NOMO-1 treated with dmso at 0.1 percent for 144 hours (cell line): ENCODE measurements at regions not wholly inside any gene's neighbourhood (a gene's known extent, or its start where the extent isn't known, plus 50 kb on each side); places are given as distances from the start of the nearest gene placed in this dataset.
"Not testable (repeated sequence)": the region's sequence is repeated elsewhere in the genome, so short reads cannot be mapped to it uniquely, and the experiment has no call there.

ENCODE experiments used
- DNase-seq: peaks from one replicate; lab custom pipeline; 2025; ENCODE audit not compliant: unreplicated experiment; lab: John Stamatoyannopoulos, UW

DNA sequence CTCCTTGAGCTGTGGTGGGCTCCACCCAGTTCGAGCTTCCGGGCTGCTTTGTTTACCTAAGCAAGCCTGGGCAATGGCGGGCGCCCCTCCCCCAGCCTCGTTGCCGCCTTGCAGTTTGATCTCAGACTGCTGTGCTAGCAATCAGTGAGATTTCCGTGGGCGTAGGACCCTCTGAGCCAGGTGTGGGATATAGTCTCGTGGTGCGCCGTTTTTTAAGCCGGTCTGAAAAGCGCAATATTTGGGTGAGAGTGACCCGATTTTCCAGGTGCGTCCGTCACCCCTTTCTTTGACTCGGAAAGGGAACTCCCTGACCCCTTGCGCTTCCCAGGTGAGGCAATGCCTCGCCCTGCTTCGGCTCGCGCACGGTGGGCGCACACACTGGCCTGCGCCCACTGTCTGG is 1151.1 kb upstream of the SORCS1 start:
- DNase-seq = not testable (repeated sequence)

DNA sequence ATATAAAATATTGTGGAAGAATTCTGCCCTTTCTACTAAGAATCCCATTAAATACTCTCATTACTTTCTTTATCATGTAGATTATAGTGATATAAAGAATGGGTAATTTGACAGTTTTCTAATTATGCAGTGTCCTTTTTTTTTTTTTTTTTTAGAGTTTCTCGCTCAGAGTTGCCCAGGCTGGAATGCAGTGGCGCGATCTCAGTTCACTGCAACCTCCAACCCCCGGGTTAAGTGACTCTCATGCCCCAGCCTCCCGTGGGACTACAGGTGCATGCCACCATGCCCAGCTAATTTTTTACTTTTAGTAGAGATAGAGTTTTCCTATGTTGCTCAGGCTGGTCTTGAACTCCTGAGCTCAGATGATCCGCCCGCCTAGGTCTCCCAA is 1143.4 kb upstream of the SORCS1 start:
- DNase-seq = no peak

DNA sequence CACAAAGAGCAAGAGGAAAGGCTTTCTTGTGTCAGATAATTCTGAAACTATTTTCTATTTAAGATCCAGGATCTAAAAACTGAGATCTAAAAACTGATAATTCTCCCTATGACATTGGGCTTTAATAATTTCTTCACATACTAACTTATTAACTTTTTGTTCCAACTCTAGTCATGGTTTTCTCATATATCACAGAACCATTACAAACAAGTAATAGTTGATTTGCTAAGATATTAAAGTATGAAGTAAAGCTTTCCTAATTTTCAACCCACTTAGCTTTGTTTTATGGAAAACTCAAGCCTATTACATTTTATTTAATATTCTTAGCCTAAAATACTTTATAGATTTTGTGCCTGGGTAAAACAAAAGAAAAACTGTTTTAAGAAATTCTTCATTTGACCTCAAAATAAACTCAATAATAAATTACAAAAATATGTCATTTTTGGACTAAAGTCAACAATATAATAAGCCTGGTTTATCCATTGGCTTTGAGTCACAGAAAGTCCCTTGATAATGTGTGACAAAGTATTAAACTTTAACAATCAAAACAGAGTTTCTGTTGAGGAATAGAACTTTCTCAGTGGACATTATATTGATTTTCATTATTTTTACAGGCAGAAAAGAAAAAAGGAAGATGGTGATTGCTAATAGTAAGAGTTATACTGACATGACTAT is 1142.9 kb upstream of the SORCS1 start:
- DNase-seq = no peak

DNA sequence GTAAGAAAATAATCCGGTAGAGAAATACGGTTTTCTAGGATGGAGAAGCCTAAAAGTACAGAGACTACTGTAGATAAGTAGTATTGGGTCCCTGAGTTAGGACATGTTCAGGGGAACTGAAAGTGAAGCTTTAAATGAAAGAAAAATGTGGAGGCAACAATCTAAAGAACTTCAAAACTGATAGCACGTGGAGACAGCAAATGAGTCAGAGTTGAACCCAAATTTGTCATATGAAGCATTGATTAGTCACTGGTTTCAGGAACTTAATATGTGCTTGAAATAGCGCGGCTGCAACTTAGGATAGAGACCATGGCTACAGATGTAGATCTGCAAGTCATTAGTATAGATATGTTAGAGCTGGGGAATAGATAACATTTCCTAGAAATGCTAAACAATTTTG is 1138.6 kb upstream of the SORCS1 start:
- DNase-seq = no peak

DNA sequence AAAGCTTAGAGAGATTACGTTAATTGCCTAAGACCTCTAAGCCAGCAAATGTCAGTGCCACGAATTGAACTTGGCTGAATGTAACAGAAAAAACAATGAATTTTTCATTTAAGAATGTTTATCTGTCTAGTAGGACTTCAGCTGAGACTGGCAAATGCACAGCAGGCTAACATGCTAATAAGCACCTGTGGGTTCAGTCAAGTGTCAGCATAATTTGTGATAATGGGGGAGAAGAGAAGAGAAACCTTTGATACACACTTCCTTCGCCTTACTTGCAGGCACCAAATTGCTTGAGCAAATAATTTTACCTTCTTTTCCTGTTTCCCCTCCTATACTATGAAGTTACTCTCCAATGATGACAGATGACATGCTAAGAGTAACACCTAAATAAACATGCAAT is 1136.5 kb upstream of the SORCS1 start:
- DNase-seq = no peak

DNA sequence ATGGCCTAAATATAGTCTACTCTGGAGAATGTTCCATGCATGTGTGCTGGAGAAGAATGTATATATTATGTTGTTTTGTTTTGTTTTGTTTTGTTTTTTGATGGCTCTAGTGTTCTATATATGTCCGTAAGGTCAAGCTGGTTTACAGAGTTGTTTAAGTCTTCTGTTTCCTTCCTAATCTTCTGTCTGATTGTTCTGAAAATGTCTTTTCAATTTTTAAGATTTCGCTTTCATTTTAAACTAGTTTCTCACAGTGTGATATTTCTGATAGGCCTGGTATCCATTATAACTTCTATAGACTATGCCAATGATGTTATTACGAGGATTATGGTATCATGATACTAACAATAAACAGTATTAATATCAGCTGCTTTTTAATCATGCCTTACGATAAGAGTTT is 1126.3 kb upstream of the SORCS1 start:
- no peak for DNase-seq

DNA sequence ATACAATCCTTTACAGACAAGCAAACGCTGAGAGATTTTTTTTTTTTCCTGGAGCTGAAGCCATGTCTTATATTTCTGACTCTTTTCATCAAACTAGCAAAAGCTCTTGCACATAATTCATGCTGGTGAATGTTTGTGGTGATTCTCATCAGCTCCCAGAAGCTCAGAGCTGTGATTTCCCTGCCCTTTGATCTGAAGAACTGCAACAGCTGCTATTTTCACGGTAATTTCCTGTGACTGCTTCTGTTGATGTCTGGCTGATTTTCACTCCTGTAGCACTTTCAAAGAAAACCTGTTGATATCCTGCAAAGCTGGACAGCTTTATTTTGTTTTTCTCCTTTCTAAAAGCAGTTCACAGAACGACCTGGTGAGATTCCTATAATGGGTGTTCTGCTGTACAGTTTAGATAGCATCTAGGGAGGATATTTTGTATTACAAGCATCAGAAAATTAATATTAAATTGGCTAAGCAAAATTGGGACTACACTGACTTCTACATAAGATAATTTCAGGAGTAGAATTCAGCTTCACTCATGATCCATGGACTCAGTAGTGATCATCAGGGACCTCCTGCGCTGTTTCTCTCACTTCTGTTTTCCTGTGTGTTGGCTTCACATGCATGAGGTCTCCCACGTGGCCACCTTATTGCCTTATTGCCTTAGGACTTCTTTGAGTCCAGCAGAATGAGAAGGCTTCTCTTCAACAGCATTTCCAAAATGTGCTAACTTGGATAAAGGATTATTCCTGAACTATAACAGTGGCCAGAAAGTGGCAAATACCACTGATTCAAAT is 1111.6 kb upstream of the SORCS1 start:
- no peak for DNase-seq

DNA sequence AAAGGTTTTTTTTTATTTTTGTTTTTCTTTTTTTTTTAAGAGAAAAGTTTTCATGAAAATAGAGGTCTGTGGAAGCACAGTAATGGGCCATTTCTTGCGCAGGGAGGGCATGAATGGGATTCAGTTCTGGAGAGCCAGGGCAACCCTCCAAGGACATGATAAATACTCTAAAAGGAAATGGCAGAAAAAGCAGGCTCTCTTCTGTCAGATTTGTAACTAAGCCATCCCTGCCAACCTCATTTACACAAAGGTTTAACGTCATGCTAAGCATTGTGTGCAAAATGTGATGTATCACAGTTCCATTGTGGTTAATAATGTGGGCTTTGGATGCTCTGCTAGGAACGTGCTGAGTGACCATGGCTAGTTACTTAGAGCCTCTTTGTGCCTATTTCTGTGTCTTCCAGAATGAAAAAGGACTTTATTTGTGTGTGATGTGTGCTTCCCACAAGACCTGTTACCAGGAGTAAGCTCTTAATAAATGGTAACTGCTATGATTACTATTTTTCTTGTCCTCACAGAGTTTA is 1095.9 kb upstream of the SORCS1 start:
- no peak for DNase-seq

DNA sequence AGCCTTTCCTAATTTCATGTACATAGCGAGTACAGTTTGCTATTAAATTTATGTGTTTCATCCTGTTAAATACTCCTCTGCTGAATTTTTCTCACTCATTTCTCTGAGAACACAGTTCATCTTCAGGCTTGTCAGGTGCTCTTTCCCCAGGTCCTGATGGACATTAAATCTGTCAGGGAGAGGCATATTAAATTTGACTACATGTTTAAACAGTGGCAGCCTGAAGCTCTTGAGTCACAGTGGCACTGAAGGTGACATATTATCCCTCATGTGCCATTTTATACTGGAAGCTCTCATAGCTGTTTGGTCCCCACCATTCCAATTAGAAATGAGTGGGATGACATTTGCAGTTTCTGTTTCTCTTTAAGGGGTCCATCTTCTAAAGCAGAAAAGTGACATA is 1089.6 kb upstream of the SORCS1 start:
- no peak for DNase-seq

DNA sequence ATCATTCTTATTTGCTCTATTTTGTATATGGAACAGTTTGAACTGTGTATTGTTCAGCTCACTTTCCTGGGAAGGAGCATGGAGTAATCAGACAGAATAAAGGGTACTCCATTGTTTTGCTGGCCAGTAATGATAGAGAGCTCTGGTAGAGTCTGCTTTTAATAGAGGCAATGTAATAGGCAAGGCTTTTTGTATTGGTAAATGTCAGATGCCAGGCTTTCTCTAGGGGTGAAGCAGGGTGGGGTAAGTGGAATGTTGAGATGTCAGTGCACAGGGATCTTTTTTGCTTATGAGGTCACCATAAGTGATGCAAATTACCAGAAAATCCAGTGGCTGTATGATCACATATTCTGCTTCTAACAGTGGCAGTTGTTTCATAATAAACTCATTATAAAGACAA is 1088.3 kb upstream of the SORCS1 start:
- no peak for DNase-seq

DNA sequence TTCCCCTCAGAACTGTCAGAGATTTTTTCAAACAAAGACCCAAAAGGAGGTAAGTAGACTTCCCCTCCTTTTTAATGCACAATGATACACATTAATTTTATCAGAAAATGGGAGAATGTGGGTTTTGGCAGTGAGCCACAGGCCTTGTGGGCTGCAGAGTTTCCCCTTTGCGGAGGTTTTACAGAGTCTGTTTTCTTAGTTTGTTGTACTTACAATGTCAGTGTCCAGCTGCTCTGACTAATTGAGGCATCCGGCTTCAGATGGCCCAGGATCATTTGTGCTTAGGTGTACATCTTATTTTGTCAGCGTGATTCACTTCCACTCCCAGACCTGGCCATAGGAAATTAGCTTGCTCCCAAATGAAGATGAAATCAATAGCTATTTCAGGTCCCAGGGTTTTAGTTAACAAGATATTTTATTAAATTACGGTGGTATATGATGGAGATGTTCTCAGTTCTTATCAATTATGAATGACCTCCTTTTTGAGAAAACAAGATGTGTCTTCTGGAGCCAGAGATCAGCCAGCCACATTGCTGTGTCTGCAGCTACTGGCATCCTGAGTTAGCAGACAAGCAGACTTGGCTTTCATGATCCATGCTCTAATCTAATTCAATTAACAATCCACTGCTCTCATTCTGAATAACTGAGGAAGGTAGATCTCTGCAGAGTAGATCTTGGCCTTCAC is 1086.6 kb upstream of the SORCS1 start:
- no peak for DNase-seq

DNA sequence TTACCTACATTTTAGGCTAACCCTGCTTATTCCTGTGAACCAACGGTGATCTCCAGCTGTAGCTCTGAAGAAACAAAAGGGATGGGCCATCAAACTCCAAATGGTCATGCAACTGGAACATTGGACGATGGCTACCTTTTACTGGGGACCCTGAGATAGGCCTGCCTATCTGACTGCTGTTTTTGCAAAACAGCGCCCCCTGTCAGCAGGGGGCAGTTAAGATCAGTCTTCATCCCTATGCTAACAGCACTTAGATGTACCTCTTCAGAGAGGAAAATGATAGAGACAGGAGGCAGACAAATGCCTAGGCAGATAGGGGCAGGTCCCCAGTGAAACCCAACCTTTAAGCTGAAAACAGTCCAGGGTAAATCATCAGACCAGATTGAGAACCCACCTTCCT is 1085.4 kb upstream of the SORCS1 start:
- no peak for DNase-seq

DNA sequence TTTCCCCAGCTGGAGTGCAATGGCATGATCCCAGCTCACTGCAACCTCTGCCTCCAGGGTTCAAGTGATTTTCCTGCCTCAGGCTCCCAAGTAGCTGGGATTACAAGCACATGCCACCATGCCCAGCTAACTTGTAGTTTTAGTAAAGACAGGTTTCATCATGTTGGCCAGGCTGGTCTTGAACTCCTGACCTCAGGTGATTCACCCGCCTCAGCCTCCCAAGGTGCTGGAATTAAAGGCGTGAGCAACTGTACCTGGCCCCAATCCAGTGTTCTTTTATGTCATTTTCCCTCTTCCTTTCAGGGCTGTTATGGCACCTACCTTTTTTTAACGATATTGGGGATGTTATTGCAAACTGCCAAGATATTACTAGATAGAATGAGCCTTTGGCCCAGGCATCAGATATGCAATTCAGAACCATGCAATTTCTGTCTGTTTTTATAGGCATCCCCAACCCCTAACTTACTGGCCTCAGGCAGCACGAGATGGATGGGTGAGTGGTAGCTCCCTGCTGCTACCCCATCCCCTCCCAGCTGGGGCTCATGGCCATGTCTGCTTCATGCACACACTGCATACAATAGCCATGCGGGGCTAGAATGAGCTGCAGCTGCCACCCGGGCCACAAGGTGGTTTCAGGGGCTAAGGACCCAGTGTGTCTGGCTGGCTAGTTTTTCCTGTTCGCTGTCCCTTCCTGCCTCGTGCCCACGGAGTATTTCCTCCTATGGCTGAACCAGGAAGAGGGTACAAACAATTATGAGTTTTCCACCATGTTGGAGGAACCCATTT is 1080.1 kb upstream of the SORCS1 start:
- DNase-seq = no peak

DNA sequence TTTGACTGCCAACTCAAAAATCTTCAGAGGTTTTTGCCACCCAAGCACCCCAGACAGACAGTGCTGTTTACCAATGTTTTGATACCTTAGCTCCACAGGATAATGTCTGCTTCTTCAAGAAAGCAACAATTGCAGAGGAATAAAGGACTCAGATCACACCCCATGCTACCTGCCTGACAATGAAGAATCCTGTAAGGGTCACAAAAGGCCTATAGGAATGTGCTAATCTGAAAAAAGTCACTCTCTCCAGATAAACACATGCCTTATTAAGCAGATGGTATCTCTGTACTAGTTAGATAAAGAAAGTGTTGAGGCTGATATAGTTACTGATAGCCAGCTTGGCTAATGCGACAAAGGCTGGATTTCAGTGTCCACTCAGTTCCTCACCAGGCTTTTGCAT is 1076.7 kb upstream of the SORCS1 start:
- no peak for DNase-seq

DNA sequence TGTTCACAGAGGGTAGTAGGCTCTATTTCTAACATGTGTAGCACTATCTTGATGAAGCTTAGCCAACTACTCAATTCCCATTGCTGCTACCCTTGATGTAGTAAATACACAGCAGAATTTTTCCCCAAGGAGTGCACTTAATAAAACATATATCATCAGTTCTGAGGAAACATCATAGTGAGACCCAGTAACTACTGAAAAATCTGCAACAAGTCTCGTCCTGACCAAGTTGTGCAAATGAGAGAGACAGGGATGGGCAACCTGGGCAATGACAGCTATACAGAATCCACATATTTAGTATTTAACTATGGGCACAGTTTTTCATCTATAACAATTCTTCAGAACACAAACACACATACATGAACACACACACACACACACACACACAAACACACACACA is 1073.8 kb upstream of the SORCS1 start:
- DNase-seq = no peak

DNA sequence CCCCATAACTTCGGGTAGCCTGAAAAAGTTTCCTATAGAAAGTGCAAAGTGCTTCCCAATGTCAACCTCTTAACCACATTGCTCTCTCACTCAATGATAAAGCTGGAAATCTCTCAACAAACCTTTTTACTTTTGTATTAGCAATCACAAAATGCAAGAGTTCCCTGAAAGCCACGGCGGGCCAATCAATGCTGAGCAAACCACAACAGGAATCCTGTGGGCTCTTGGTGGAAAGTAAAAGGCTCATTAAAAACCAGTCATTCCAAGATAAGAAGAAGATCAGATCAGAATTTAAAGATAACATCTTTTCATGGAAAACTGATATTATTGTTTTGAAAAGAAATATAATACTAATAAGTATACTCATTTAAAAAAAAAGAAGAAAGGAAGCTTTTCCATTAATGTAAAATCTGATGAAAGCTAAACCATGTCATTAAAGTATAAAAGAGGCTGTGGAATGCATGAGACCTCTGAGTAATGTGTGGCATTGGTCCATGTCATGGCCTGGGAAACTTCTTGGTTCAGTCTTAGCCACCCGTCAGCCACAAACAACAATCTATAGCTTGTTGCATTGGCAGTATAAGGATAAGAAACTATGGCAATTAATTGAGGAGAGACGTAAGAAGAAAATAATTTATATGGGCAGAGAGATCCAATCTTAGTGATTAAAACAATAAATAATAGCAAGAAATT is 1066.1 kb upstream of the SORCS1 start:
- no peak for DNase-seq

DNA sequence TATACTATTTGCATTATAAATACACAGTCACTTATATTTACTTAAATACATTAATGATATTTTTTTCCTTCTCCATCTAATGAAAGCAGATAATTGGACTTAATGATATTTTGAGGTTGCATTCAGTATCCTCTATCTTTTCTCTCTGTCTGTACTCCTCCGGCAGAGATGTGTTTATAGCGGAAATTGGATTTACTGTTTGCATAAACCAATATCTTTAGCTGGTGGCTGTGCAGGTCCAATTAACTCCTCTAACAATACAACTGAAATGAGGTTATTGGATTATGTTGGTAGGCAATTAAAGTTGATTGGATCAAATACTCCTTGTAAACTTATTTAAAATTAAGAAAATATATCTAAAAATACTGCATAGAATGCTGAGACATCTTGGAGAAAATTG is 1044.2 kb upstream of the SORCS1 start:
- no peak for DNase-seq

DNA sequence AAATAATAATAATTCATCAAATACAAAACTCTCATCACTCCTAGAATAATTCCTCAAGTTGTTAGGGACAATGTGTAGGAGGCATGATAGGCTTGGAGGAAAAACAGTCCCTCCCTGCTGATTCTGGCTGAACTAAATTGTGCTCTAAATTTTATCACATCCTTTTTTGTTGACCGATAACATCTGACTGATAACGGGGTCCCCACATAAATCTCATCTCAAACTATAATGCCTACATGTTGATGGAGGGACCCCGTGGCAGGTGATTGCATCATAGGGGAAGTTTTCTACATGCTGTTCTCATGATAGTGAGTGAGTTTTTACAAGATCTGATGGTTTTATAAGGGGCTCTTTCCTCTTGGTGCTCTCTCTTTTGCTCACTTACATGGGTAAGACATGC is 1043.5 kb upstream of the SORCS1 start:
- no peak for DNase-seq

DNA sequence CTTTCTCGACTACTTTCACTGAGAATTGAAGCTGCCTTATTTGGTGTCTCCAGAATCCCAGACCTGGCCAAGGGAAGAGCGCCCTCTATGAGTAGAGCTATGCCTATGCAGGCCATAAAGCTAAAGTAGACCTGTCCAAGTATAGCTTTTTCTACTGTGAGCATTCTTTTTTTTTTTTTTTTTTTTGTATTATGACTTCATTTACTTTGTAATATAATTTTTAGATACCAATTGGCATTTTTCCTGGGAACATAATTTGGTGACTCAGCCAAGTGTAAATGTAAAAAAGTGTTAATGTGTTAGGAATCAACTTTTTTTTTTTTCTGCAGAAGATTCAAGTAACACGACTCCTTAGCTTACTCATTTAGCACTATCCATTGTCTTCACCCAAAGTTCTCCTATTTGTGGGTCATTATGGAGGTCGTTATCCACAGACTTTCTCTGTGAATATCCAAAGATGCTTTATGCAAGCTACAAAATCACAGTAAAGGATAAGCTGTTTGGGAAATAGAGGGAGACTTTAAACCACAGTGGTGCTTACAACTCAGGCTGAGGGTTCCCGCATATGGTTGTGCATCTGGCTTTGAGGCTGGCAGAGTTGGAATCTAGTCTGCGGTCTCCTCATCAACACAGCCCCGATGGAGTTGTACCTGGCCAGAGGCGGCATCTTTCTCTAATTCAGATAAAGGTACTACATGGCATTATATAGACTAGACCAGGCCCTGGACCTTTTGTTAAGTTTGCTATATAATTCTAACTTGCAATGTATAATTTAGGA is 1040.2 kb upstream of the SORCS1 start:
- DNase-seq = no peak
